Esophagus squamous epithelium (tissue), 5 donors: ENCODE measurements at regions not wholly inside any gene's neighbourhood (a gene's known extent, or its start where the extent isn't known, plus 50 kb on each side); places are given as distances from the start of the nearest gene placed in this dataset.

Experiments
- DNase-seq: peaks from one replicate; lab custom pipeline; 2025; lab: John Stamatoyannopoulos, UW
- H3K27ac ChIP-seq, 4 donors: fragments of 200-600 bp; sonication (generic); one replicate each; pipeline ENCODE4 v1.5.1; 2016 to 2019; ENCODE audit warnings: mild to moderate bottlenecking in 1 of 4
- H3K27me3 ChIP-seq, 4 donors: fragments of 200-600 bp; sonication (generic); 1 replicate in 3 of 4; 2 replicates in 1 of 4; pipeline versions ENCODE4 v1.5.1 to v1.6.0; 2017 to 2021; ENCODE audit warnings: antibody characterized with exemption in 1 of 4
- H3K36me3 ChIP-seq, 3 donors: fragments of 200-600 bp; sonication (generic); one replicate each; pipeline ENCODE4 v1.5.1; 2016 to 2019
- H3K4me1 ChIP-seq, 3 donors: fragments of 200-600 bp; sonication (generic); one replicate each; pipeline ENCODE4 v1.5.1; 2017 to 2019
- H3K4me3 ChIP-seq, 4 donors: fragments of 200-600 bp; sonication (generic); 1 replicate in 3 of 4; 2 replicates in 1 of 4; pipeline ENCODE4 v1.5.1; 2016 to 2019; ENCODE audit warnings: mild to moderate bottlenecking in 2 of 4, moderate library complexity in 1 of 4
- H3K9me3 ChIP-seq, 3 donors: fragments of 200-600 bp; sonication (generic); one replicate each; pipeline ENCODE4 v1.5.1; 2016 to 2019
- CTCF ChIP-seq, 6 experiments: fragments of 450-650 bp in 4 of 6; fragments of 200-600 bp in 2 of 6; sonication (generic) in 2 of 6; IDR thresholded peaks; one replicate each; pipeline ENCODE4 v1.5.1; 2016 to 2019; ENCODE audit warnings: antibody characterized with exemption in 6 of 6, mild to moderate bottlenecking in 4 of 6, moderate library complexity in 4 of 6
- POLR2A ChIP-seq, 4 donors: fragments of 450-650 bp; IDR thresholded peaks; one replicate each; pipeline ENCODE4 v1.6.1; 2017; ENCODE audit warnings: antibody characterized with exemption in 4 of 4, mild to moderate bottlenecking in 4 of 4, moderate library complexity in 3 of 4
- WGBS, 2 donors: methylation state at CpG; one replicate each; pipeline ENCODE4 v1.1.5; 2018; 5-methylcytosine and 5-hydroxymethylcytosine counted together
- intact Hi-C: fragments of 100-400 bp; cut with DNase I; formaldehyde crosslinking; loops from one replicate; pipeline ENCODE4 v1.15.0; 2022
- donor health status: DM: yes; HTN: yes; CAD: no.

GRCh38 chr4:32003548-32003947 is 1283.4 kb downstream of the PCDH7 start:
- DNase-seq: no peak
- Histone ChIP-seq H3K27me3 (no peaks in the 10 kb centered on the region), H3K27ac (no peak overlapping the region), H3K4me3 (no peak overlapping the region), H3K36me3 (no peaks in the 10 kb centered on the region), H3K9me3 (no peaks in the 10 kb centered on the region), H3K4me1 (no peaks in the 10 kb centered on the region)
- intact Hi-C loops: no loop called here
- 42 to 53% methylated on average over 1 of the region's 1 CpG for whole genome bisulfite sequencing, 2 donors
- TF ChIP-seq CTCF (IDR thresholded peaks at IDR 0.05): no peak
- TF ChIP-seq POLR2A (IDR thresholded peaks at IDR 0.05): no peak

GRCh38 chr4:32010221-32010620 is 1290.1 kb downstream of the PCDH7 start:
- 80% methylated on average over 1 of the region's 3 CpGs; no CpG with 5 or more reads in 1 of the 2 donors for WGBS, 2 donors
- no peak for TF ChIP-seq CTCF (IDR thresholded peaks at IDR 0.05)
- TF ChIP-seq POLR2A (IDR thresholded peaks at IDR 0.05): no peak
- H3K4me1 ChIP-seq: no peaks in the 10 kb centered on the region
- no peaks in the 10 kb centered on the region for H3K9me3 ChIP-seq
- H3K27ac ChIP-seq: no peak overlapping the region
- no peak for DNase-seq
- intact Hi-C loops: no loop called here
- H3K4me3 ChIP-seq: no peak overlapping the region
- no peaks in the 10 kb centered on the region for H3K36me3 ChIP-seq
- no peaks in the 10 kb centered on the region for H3K27me3 ChIP-seq

- 57% methylated on average over 1 of the region's 1 CpG; no CpG with 5 or more reads in 1 of the 2 donors for WGBS, 2 donors
These were observed 1301.9 kb downstream of the PCDH7 start for GRCh38 chr4:32022071-32022470.

GRCh38 chr4:32025851-32026459 is 1305.8 kb downstream of the PCDH7 start:
- Histone ChIP-seq H3K4me3 (no peak overlapping the region), H3K4me1 (peaks cover 0 to 4% (median 0%) of the 10 kb centered on the region in 3 donors), H3K27ac (no peak overlapping the region), H3K27me3 (no peaks in the 10 kb centered on the region), H3K9me3 (no peaks in the 10 kb centered on the region), H3K36me3 (no peaks in the 10 kb centered on the region)
- WGBS, 2 donors: 81 to 82% methylated on average over 5 of the region's 5 CpGs
- no peak for TF ChIP-seq POLR2A (IDR thresholded peaks at IDR 0.05)
- no peak for TF ChIP-seq CTCF (IDR thresholded peaks at IDR 0.05)
- no peak for DNase-seq
- intact Hi-C loops: no loop called here

More at GRCh38 chr4:32022071-32022470, 1301.9 kb downstream of the PCDH7 start:
- H3K9me3 ChIP-seq: no peaks in the 10 kb centered on the region
- H3K27me3 ChIP-seq: no peaks in the 10 kb centered on the region
- H3K36me3 ChIP-seq: no peaks in the 10 kb centered on the region
- peaks cover 0 to 4% (median 0%) of the 10 kb centered on the region in 3 donors for H3K4me1 ChIP-seq
- no peak overlapping the region for H3K27ac ChIP-seq
- TF ChIP-seq CTCF (IDR thresholded peaks at IDR 0.05) (no peak), POLR2A (IDR thresholded peaks at IDR 0.05) (no peak)
- intact Hi-C loops: no loop called here
- no peak overlapping the region for H3K4me3 ChIP-seq
- no peak for DNase-seq

GRCh38 chr4:32030406-32030805 is 1310.2 kb downstream of the PCDH7 start:
- intact Hi-C loops: no loop called here
- Histone ChIP-seq H3K4me1 (no peaks in the 10 kb centered on the region), H3K27ac (no peak overlapping the region), H3K36me3 (no peaks in the 10 kb centered on the region), H3K9me3 (no peaks in the 10 kb centered on the region), H3K27me3 (no peaks in the 10 kb centered on the region), H3K4me3 (no peak overlapping the region)
- TF ChIP-seq CTCF (IDR thresholded peaks at IDR 0.05) (no peak), POLR2A (IDR thresholded peaks at IDR 0.05) (no peak)
- no peak for DNase-seq
